NCI-H524 treated with DMSO at 0.1 percent for 48 hours (cell line): ENCODE measurements at regions not wholly inside any gene's neighbourhood (a gene's known extent, or its start where the extent isn't known, plus 50 kb on each side); places are given as distances from the start of the nearest gene placed in this dataset.
"Not testable (repeated sequence)": the region's sequence is repeated elsewhere in the genome, so short reads cannot be mapped to it uniquely, and the experiment has no call there.

ENCODE experiments used
- DNase-seq: peaks from one replicate; lab custom pipeline; 2025; lab: John Stamatoyannopoulos, UW

DNA sequence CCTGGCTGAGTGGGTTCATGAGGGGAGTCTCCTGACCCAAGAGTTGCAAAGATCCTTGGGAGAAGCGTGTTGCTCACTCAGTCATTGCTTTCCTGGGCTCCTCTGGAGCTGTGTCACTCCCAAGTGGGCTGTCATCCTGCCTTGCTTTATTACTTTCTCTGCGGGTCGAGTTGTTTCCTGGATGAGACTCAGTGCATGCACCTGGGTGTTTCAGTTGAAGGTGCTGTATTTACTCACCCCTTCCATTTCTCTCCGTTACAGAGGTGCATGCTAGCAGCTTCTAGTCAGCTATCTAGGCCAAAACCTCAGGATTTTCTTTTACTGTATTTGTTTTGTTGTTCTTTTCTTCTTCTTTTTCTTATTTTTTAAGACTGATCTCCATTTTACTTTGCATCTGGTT, 785.5 kb upstream of the EDIL3 start:
- DNase-seq, result no peak

GRCh38 chr5:85173469-85173868, 788.8 kb upstream of the EDIL3 start:
- no peak for DNase-seq

DNA sequence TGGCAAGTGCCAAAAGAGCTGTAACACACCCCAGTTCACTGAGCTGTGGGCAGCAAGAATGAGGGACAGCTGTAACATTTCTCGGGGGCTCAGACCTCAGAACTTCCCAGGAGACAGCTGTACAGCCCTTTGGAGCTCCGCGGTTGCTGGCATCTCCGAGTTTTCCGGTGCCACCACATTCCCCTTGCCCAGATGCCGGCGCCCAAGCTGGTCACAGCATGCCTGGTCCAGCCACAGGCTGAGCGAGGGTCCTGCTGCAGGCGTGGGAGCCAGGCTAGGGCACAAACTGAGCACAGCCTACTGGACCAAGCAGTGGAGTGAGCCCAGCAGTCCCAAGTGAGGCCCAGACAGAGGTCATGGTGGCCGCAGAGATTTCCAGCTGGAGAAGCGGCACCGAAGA, 797.7 kb upstream of the EDIL3 start:
- no peak for DNase-seq

DNA sequence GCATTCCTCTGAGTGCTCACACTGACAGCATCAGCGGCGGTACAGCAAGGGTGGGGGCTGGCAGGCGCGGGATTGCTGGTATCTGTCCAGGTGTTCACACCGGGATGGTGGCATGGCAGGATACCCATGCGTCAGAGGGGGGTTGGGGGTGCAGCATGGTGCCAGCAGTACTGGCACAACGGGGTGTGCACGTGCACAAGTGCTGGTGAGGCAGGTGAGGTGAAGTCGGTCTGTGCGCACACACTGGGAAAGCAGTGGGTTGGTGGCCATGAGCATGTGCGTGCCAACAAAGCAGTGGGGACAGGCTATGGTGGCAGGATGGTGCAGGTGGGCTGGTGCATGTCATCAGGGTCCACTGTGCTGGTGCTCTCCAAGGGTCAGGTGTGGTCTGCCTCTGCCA, 819.6 kb upstream of the EDIL3 start:
- DNase-seq, result no peak

GRCh38 chr5:85205430-85205829, 820.8 kb upstream of the EDIL3 start:
- no peak for DNase-seq

- DNase-seq, result no peak
These were observed 840.7 kb upstream of the EDIL3 start for GRCh38 chr5:85225388-85225787.

- no peak for DNase-seq
These were observed 864.5 kb upstream of the EDIL3 start for GRCh38 chr5:85249204-85249603.

GRCh38 chr5:85263125-85263524, 878.4 kb upstream of the EDIL3 start:
- no peak for DNase-seq

- no peak for DNase-seq
These were observed 882.0 kb upstream of the EDIL3 start for GRCh38 chr5:85266692-85267091.

DNA sequence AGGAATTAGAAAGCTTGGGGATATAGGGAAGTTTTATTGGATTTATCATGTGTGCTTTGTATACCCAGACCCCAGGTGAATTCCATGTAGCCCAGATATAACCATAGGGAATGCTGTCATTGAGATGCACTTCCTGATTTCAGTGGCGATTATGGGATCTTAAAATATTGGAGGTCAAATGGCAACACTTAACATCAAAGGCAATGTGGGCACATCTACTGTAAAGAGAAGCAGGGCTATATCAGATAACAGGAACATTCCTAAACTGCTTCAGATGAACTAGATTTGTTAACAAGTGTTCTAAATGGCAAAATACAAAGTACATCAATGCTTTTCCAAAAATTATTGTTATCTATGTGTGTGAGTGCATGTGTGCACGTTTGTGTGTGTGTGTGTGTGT, 883.5 kb upstream of the EDIL3 start:
- DNase-seq, result no peak

DNA sequence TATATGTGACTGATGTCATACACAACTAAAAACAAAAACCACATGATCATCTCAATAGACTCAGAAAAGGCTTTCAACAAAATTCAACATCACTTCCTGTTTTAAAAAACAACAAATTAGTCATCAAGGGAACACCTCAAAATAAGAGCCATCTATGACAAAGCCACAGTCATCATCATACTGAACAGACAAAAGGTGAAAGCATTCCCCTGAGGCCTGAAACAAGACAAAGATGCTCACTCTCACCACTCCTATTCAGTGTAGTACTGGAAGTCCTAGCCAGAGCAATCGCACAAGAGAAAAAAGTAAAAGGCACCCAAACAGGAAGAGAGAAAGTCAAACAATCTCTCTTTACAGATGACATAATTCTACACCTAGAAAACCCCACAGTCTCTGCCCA, 893.5 kb upstream of the EDIL3 start:
- no peak for DNase-seq

GRCh38 chr5:85288914-85289313, 904.2 kb upstream of the EDIL3 start:
- no peak for DNase-seq

DNA sequence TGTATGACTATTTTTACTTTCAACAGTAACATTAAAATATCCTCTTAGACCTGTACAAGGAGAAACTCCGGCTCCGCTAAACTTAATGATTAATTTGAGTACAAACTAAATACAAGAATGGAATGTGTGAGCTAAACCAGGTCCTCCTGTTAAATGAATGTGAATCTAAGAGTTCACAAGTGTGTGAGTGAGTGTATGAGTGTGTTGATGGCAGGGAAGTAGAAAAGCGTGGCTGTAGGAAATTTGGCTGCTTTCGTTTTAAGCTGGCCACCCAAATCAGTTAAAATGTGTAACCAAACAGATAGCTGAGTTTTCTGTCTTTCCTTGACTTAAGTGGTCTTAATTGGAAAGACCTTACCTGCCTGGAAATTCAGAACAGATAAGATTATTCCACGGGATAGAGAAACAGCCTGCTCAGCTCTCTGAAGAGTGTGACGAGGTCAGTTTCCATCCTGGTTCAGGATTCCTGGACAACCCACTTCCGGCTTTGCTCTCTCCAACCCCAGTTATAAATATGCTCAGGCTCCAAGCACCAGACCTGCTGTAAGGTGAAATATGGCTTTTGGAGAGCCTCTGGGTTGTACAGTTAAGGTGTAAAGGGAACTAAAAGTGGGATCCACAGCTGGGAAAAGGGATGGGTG, 908.6 kb upstream of the EDIL3 start:
- DNase-seq, result no peak

DNA sequence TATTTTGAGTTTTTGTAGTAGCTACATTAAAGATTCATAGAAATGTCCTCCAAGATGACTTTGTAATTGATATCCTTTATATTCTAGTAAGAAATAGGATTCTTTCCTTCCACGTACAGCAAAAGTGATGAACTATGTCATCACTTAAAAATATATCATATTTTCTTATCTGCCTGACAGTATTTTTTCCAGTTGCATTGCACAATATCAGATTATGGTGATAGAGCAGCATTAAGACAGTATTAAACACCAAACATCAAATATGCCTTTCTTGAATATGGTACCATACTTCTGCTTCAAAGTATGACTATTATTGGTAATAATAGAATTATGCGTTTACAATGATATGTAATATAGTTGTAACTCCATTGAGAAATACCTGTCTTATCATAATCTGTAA, 919.8 kb upstream of the EDIL3 start:
- DNase-seq, result no peak

DNA sequence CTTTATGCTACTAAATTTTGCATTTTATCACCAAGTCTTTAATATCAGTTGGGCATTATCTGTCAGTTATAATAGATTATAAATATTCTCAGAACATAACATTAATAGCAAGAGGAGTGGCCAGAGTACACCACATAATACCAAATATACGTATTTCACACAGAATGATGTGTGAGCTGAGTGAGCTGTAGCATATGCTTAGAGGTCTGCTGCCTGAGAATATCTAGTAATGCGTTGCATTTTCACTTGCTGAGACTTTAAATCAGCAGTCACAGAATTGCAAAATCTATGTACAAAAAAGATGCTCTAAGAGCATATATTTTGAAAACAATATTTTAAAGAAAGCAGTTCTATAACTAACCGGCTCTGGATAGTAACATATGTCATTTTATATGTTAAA, 921.1 kb upstream of the EDIL3 start:
- DNase-seq, result no peak

DNA sequence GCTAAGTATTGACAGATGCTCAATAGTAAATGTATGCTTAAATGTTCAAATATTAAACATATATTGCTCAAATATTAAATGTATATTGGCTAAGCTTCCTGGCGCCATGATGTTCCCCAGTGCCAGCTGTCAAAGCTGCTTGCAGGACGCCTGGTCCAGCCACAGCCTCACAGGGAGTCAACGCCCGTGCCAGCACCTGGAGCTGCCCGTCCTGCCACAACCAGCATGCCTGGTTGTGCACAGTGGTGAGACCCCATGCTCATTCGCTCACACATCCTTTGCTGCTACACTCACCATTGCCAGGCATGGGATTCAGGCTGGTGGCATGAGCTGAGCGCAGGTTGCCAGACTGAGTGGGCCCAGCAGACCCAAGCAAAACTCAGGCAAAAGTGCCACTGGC, 926.9 kb upstream of the EDIL3 start:
- no peak for DNase-seq

GRCh38 chr5:85320495-85320894, 935.8 kb upstream of the EDIL3 start:
- no peak for DNase-seq

DNA sequence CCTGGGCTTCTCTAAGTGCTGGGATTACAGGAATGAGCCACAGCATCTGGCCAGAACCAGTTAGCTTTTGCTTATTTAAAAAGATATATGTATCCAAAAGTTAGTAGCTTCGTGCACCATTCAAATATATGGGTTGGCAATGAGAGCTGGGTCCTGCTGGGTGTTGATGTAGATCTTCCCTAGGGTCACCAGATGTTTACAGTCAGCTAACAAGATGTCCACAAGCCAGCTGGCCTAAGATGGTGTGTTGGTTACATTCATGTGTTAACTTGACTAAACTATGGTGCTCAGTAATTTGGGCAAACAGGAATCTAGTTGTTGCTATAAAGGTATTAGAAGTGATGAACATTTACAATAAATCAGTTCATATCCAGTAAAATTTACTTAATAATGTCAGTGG, 948.6 kb upstream of the EDIL3 start:
- no peak for DNase-seq

- no peak for DNase-seq
These were observed 952.8 kb upstream of the EDIL3 start for GRCh38 chr5:85337435-85337834.

- no peak for DNase-seq
These were observed 956.1 kb upstream of the EDIL3 start for GRCh38 chr5:85340790-85341189.

- no peak for DNase-seq
These were observed 961.1 kb upstream of the EDIL3 start for GRCh38 chr5:85345818-85346217.

GRCh38 chr5:85357309-85357708, 972.6 kb upstream of the EDIL3 start:
- DNase-seq, result no peak

DNA sequence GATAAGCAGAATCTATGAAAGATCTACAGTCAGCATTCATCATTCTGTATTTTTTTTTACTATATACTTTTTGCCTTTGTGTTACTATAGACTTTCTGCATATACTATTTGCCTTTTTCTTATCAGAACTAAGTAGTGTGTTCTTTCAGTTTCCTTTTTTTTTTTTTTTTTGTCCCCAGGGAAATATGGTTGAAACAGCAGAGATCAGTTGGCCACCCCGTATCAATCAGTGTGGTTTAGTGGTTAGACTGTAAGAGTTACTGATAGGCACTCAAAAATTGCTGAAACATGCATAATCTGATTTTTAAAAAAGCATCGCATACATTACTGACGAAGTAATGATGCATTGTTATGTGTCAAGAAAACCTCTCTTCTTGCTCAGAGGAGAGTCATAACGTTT, 990.8 kb upstream of the EDIL3 start:
- DNase-seq, result no peak

DNA sequence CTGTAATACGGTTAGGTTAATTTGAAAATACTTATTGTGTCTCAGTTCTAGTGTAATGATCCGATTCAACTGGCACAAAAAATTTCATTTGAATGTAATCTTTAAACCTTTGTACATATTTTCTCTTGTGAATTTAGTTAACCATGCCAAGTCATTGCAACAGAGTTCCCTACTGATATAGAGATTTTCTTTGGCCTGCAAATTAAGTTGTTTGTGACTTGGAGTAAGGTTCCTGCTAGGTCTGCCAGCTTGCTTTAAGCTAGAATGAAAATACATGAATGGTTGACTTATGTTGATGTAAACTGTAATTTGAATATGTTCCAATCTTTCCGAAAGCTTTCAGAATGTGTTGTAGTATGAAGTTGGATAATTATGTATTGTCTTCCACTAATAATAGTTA, 1004.1 kb upstream of the EDIL3 start:
- no peak for DNase-seq

- not testable (repeated sequence) for DNase-seq
These were observed 1007.6 kb upstream of the EDIL3 start for GRCh38 chr5:85392309-85392708.
